HG03354 (cell line): ENCODE measurements at regions not wholly inside any gene's neighbourhood (a gene's known extent, or its start where the extent isn't known, plus 50 kb on each side); places are given as distances from the start of the nearest gene placed in this dataset.

Experiments used
- ATAC-seq: cut with Tn5 transposase; IDR thresholded peaks from one replicate; pipeline ENCODE4 v1.9.1; 2021; ENCODE audit warnings: mild to moderate bottlenecking; ENCODE audit not compliant: unreplicated experiment, poor library complexity, severe bottlenecking

DNA sequence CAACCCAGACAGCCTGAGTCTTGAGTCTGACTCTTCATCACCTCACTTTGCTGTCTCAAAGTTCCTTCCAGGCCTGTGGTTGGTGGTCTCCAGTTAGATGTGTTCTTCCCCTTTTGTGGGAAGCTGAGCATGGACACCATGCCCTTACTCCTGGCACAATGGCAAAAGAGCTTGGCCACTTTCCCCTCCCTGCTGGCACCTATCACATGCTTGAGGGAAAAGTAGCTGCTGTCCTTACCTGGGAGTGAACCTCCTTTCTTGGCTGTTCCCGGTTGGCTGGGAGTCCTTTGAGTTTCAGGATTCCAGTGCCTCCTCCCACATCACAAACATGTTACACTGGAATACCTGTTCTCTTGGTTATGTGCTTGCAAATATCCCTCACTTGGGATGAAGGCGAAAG lies 97.8 kb downstream of the GATA6 start:
- no peak for ATAC-seq

DNA sequence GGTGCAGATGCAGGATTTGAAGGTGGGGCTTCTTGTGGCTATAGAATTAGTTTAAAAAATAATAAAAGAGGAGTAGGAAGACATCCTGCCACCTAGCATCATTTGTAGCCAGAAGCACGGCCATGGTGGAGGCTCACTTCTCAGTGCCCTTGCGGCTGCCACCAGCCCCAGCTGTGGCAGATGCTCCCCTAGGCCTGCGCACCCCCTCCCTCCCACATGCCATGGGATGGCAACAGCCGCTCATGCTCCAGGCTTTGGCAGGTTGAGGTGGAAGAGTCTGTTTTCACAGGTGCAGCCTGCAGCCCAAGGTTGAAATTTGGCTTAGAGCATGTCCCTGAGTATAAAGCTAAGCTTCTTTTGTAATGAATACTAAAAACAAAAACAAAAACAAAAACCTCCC lies 96.4 kb downstream of the GATA6 start:
- ATAC-seq, result no peak

DNA sequence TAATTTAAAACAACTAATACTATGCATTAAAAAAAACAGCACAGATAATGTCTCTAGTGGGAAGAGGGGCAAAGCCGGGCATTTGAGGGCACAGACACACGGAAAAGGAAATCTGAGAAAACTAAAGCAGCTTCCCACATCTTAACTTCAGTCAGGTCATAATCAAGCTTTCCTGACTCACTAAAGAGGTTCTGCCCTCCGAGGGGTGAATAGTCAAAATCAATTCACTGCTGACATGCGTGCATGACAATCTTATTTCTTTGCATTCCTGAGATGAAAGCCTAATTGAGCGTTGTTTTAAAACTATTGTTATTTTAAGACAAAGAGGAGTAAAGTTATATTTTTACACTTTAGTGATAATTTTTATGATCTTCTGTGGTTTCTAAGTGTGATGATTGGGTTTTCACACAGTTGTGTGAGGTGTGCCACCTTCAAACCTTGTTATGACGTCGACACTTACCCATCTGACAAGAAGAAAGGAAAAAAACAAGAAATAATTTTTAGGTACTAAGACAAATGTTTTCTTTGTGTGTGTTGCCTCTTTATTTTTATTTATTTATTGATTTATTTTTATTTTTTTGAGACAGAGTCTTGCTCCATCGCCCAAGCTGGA lies 90.9 kb downstream of the GATA6 start:
- no peak for ATAC-seq

DNA sequence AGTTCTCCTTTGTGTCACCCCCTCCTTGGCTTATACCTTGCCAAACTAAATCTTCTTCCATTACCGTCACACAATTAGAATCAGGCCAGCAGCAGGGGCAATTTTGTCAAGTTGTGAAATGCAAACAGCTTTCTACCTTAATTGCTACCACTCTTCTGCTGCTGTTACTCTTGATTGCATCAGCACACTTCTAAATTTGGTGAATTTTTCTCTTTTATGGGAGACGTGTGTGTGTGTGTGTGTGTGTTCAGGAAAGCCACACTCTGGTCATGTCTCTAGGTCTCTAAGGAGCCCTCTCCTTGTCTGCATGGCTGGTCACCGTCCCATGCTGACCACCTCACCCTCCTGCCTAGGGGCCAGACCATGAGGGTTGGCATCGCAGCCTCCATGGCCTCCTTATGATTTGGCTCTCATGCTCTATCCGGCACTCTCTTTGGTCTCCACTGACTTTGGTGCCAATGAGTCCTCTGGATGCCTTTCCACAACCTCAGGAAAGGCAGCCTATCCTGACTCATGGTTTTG lies 87.7 kb downstream of the GATA6 start:
- ATAC-seq, result no peak

- ATAC-seq, result no peak
Observed at GRCh38 chr18:22254088-22254487, 84.7 kb downstream of the GATA6 start.

DNA sequence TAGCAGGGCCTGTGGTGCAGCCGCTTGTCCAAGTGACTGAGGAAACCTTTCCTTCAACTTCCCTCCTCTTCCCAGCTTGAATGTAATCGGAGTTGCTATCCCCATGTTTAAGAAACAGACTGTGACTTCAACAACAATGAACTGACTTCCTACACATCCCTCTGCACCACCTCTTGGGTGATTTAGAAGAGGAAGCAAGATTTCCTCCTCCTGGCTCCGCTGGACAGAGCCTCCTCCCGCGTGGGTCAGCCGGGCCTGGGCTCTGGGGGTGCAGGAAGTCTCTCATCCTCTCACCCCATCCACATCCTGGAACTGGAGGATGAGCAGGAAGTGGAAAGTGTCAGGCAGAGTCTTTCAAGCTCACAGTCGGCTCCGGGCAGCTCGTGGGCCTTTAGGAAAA lies 84.3 kb downstream of the GATA6 start:
- ATAC-seq, result no peak

DNA sequence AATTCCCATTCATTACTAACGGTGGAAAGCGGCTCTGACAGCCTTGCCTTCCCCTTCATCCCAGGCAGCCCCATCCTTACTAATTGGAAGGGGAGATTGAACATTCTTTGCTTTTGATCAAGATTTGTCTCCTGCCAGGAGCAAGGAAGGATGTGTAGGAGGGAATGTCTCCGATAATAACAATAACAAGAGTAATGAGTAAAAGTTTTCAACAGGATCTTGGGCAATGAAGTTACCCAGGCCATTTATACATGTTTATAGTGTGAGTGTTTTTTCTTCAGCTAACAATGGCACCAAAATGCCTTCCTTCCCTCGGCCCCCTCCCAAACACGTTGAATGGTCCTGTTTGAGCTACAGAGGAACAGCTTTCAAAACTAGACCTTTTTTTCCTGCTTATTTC lies 83.8 kb downstream of the GATA6 start:
- no peak for ATAC-seq
